GM19043 (cell line): ENCODE measurements at regions not wholly inside any gene's neighbourhood (a gene's known extent, or its start where the extent isn't known, plus 50 kb on each side); places are given as distances from the start of the nearest gene placed in this dataset.
"Not testable (repeated sequence)": the region's sequence is repeated elsewhere in the genome, so short reads cannot be mapped to it uniquely, and the experiment has no call there.

Source experiments
- ATAC-seq: cut with Tn5 transposase; IDR thresholded peaks from one replicate; pipeline ENCODE4 v1.9.1; 2021; ENCODE audit warnings: low read depth; ENCODE audit not compliant: unreplicated experiment

- peak; percentile 84 for ATAC-seq
Measured at GRCh38 chr3:103134023-103134724, 699.4 kb downstream of the ZPLD1 start.

- ATAC-seq, result no peak
Measured at GRCh38 chr3:103136621-103137020, 701.8 kb downstream of the ZPLD1 start.

GRCh38 chr3:103137830-103138229, 703.0 kb downstream of the ZPLD1 start:
- ATAC-seq, result no peak

DNA sequence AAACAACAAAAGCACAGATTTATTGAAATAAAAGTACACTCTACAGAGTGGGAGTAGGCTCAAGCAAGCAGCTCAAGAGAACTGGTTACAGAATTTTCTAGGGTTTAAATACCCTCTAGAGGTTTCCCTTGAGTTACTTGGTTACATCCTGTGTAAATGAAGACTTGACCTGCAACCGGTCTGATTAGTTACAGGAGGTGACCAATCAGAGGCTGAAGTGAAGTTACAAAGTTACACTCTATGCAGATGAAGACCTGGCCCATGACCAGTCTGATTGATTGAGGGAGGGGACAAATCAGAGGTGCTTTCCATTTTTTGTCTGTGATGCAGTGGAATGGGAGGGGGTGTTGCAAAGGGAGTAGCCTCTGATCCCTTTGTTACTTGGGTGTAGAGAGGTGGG, 723.4 kb downstream of the ZPLD1 start:
- no peak for ATAC-seq

DNA sequence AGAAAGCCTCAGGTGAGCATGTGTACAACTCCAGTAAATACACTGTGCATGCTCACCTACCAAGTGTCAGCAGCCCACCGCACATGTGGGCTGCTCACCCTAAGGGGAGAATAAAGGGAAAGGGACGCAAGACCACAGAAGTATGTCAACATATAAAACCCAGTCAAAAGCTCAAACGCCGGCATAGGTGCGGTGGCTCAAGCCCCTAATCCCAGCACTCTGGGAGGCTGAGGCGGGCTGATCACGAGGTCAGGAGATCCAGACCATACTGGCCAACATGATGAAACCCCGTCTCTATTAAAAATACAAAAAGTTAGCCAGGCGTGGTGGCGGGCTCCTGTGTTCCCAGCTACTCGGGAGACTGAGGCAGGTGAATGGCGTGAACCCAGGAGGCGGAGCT, 732.1 kb downstream of the ZPLD1 start:
- no peak for ATAC-seq

- ATAC-seq, result no peak
Measured at GRCh38 chr3:103167850-103168249, 733.0 kb downstream of the ZPLD1 start.

GRCh38 chr3:103169289-103169688, 734.5 kb downstream of the ZPLD1 start:
- ATAC-seq, result no peak

GRCh38 chr3:103170651-103171050, 735.8 kb downstream of the ZPLD1 start:
- ATAC-seq, result peak; percentile 73

- no peak for ATAC-seq
Measured at GRCh38 chr3:103173940-103174339, 739.1 kb downstream of the ZPLD1 start.

- no peak for ATAC-seq
Measured at GRCh38 chr3:103181160-103181559, 746.3 kb downstream of the ZPLD1 start.

DNA sequence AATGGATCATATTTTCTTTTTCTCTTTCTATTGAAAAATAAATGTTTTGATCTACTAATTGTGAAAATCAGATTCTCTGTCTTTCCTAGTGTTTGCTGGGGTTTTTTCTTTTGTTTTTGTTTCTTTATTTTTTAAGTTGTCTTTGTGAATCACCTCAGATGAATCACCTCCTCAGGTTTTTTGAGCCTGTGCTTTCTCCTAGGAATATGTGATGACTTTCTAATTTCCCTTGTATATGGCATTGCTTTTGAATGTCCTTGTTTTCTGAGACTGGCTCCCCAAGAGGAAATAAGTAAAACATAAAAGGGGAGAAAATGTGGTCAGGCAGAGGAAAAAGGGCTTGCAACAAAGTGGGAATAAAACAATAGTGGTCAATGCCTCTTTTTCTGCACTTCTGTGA, 750.0 kb downstream of the ZPLD1 start:
- no peak for ATAC-seq

GRCh38 chr3:103189941-103190340, 755.1 kb downstream of the ZPLD1 start:
- ATAC-seq, result no peak

DNA sequence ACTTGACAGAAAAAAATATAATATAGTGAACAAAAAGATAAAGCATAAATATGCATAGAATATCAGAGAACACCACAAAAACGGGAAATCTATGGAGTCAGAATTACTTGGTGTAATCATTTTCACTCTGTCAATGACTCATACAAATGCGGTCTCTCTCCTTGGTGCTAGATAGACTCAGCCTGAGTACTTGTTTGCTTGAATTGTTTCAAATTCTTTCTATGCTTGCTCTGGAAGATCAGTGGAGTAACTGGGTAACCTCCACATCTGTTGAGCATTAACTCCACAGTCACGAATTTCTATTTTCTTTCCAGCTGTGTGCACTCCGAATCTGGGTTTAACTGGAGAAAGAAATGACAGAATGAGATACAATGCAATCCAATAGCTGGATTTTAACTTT, 760.4 kb downstream of the ZPLD1 start:
- ATAC-seq, result no peak

DNA sequence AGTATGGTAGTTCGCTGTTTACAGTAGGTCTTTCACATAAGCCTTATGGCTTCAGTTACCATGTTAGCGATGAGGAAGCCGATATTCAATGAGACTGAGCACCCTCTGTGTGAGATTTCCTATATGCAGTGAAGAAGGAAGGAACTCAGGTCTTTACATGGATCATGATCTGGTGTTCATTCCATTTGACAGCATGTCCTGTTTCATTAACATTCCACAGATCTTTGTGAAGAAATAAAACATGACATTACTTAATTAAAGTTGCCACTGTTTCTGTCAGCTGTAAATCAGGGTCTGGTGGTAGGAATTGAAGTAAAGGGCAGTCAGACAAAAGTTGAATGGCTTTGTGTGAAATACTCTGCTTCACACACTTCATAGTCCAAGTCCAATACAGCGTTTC, 768.6 kb downstream of the ZPLD1 start:
- ATAC-seq, result no peak

DNA sequence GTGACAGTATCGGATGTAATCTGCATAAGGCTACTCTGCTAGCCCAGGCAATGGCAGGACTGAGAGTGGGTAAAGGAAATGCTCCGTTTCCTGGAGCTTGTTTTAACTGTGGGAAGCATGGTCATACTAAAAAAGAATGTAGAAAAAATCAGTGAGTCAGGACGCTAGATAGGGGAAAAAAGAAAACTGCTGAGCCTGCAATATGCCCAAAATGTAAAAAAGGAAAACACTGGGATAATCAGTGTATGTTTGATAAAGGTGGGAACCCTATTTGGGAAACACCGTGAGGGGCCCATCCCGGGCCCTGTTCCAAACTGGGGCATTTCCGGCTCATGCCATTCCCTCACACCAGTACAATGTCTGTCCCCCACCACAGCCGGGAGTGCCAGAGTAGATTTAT, 775.8 kb downstream of the ZPLD1 start:
- no peak for ATAC-seq

- peak; percentile 99 for ATAC-seq
Measured at GRCh38 chr3:103218146-103218545, 783.3 kb downstream of the ZPLD1 start.

- ATAC-seq, result no peak
Measured at GRCh38 chr3:103218793-103219192, 784.0 kb downstream of the ZPLD1 start.

DNA sequence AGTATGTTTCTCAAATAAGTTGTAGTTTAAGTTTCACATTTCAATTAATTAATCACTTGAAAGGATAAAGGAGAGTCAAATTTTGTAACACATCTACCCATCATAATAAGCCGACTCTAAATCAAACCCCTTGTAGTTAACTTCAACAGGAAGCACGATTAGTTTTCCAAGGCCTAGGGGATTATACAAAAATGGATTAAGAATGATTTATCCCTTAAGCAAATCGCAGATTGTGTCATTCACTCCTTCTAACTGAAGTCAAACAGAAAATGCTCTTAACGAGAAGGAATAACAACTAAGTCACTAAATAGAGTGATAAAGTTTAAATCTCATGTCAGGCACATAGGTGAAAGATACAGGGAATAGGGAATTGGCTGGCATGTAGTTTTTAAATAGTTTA, 792.8 kb downstream of the ZPLD1 start:
- ATAC-seq, result no peak

- ATAC-seq, result no peak
Measured at GRCh38 chr3:103247459-103247858, 812.6 kb downstream of the ZPLD1 start.

DNA sequence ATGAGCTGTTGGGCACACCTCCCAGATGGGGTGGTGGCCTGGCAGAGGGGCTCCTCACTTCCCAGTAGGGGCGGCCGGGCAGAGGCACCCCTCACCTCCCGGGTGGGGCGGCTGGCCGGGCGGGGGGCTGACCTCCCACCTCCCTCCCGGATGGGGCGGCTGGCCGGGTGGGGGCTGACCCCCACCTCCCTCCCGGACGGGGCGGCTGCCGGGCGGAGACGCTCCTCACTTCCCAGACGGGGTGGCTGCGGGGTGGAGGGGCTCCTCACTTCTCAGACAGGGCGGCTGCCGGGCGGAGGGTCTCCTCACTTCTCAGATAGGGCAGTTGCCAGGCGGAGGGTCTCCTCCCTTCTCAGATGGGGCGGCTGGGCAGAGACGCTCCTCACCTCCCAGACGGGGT, 820.0 kb downstream of the ZPLD1 start:
- ATAC-seq, result not testable (repeated sequence)

- ATAC-seq, result no peak
Measured at GRCh38 chr3:103269287-103269686, 834.5 kb downstream of the ZPLD1 start.

GRCh38 chr3:103271575-103271974, 836.8 kb downstream of the ZPLD1 start:
- no peak for ATAC-seq
